GM12892 (cell line): ENCODE measurements at regions not wholly inside any gene's neighbourhood (a gene's known extent, or its start where the extent isn't known, plus 50 kb on each side); places are given as distances from the start of the nearest gene placed in this dataset.
A peak's percentile ranks its signal among the peaks of the same experiment; 100 is the strongest.

Experiments
- DNase-seq: peaks from one replicate; pipeline ENCODE4 v3.0.0; 2011; ENCODE audit not compliant: insufficient read length
- FAIRE-seq: peaks from 2 replicates; lab custom pipeline; 2011; peaks lifted over from hg19 to GRCh38; lab: Jason Lieb, UNC
- POLR2A ChIP-seq: IDR thresholded peaks from 2 replicates; pipeline ENCODE4 v1.6.1; 2011; ENCODE audit warnings: low read depth, low read length, control low read depth
- POLR2AphosphoS5 ChIP-seq: IDR thresholded peaks from 2 replicates; pipeline ENCODE4 v1.6.1; 2011; ENCODE audit warnings: low read depth, low read length, control low read depth
- TAF1 ChIP-seq: IDR thresholded peaks from 2 replicates; pipeline ENCODE4 v1.6.1; 2011; ENCODE audit warnings: low read depth, mild to moderate bottlenecking, control low read depth, low read length, borderline replicate concordance

DNA sequence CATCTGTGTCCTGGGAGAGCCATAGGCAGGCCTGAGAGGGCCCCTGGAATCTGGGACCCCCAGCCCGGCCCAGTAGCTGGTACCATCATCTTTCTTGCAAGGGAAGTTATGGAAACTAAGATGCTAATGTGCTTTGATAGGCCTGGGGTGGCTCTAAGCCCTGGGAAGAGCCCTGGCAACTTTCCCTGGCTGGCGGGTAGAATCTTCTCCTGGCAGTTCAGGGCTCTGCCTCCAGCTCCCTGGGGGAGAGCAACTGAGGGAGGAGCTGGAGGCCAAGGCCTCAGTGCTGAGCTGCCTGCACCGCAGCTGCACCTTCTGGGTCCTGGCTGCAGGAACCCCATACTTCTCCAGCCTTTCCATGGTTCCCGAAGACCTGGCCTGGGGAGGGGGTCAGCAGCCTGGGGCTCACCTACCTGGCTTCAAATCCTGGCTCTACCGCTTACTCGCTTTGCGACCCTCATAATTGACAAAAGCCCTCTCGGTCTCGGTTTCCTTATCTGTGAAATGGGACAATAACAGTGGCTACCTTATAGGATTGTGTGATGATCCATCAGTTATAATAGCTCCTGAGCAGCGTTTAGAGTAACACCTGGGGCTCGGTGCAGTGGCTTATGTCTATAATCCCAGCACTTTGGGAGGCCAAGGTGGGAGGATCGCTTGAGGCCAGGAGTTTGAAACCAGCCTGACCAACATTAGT is 333.7 kb downstream of the SEC14L1 start:
- FAIRE-seq (no peak), DNase-seq (no peak)
- TF ChIP-seq POLR2AphosphoS5 (no peak), TAF1 (no peak), POLR2A (no peak)

GRCh38 chr17:77475016-77475976 is 334.5 kb downstream of the SEC14L1 start:
- TF ChIP-seq POLR2A = no peak
- no peak for TF ChIP-seq POLR2AphosphoS5
- no peak for TF ChIP-seq TAF1
- DNase-seq = no peak
- FAIRE-seq = peak; percentile 38

GRCh38 chr17:77476006-77476405 is 335.2 kb downstream of the SEC14L1 start:
- no peak for TF ChIP-seq TAF1
- no peak for TF ChIP-seq POLR2AphosphoS5
- TF ChIP-seq POLR2A = no peak
- FAIRE-seq (no peak), DNase-seq (no peak)

GRCh38 chr17:77476498-77476897 is 335.7 kb downstream of the SEC14L1 start:
- TF ChIP-seq TAF1 (no peak), POLR2A (no peak), POLR2AphosphoS5 (no peak)
- DNase-seq (no peak), FAIRE-seq (no peak)

DNA sequence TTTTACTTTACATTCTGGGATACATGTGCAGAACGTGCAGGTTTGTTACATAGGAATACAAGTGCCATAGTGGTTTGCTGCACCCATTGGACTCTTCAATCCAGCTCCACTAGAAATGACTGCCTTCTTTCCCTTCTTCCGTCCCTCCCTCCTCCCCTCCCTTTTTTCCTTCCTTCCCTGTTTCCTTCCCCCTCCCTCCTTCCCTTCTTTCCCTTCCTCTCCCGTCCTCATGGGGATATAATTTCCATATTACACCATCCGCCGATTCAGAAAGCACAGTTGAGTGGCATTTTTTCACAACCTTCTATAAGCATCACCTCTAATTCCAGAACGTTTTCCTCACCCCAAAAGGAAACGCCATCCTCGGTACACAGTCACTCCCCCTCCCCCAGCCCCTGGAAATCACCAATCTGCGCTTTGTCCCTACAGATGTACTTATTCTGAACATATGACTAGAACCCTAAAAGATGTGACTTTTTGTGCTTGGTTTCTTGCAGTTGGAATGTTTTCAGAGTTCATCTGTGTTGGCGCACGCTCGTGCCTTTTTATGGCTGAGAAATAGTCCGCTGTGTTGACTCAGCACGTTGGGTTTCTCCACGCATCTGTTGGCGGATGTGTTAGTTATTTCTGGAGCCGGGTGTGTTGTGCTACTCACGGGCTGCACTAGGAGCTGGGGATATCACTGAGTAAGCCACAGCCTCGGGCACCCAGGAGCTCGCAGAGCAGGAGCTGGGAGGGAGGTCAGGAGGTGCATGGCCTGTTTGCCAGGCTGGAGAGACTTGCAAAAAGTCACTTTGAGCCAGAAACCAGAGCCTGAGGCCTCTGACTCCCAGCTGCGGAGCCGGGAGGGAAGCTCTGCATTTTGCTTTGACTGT is 336.4 kb downstream of the SEC14L1 start:
- no peak for DNase-seq
- no peak for TF ChIP-seq POLR2A
- no peak for TF ChIP-seq TAF1
- TF ChIP-seq POLR2AphosphoS5 = no peak
- no peak for FAIRE-seq

GRCh38 chr17:77478281-77478680 is 337.5 kb downstream of the SEC14L1 start:
- FAIRE-seq = no peak
- TF ChIP-seq POLR2A (no peak), POLR2AphosphoS5 (no peak), TAF1 (no peak)

GRCh38 chr17:77478899-77479298 is 338.1 kb downstream of the SEC14L1 start:
- no peak for FAIRE-seq
- no peak for TF ChIP-seq TAF1
- no peak for TF ChIP-seq POLR2A
- no peak for DNase-seq

More at GRCh38 chr17:77478281-77478680, 337.5 kb downstream of the SEC14L1 start:
- DNase-seq = no peak

GRCh38 chr17:77479372-77480198 is 338.8 kb downstream of the SEC14L1 start:
- FAIRE-seq (no peak), DNase-seq (no peak)

GRCh38 chr17:77480199-77480508 is 339.4 kb downstream of the SEC14L1 start:
- TF ChIP-seq POLR2AphosphoS5 (no peak), POLR2A (no peak), TAF1 (no peak)
- DNase-seq (no peak), FAIRE-seq (no peak)

More at GRCh38 chr17:77479372-77480198, 338.8 kb downstream of the SEC14L1 start:
- TF ChIP-seq POLR2A (no peak), POLR2AphosphoS5 (no peak), TAF1 (no peak)

GRCh38 chr17:77480509-77481215 is 339.9 kb downstream of the SEC14L1 start:
- no peak for FAIRE-seq
- DNase-seq = no peak
- TF ChIP-seq POLR2AphosphoS5 = no peak
- TF ChIP-seq POLR2A = no peak
- TF ChIP-seq TAF1 = no peak
